SK-N-SH treated with all-trans-retinoic acid at 6 μM for 48 hours (cell line): ENCODE measurements at regions not wholly inside any gene's neighbourhood (a gene's known extent, or its start where the extent isn't known, plus 50 kb on each side); places are given as distances from the start of the nearest gene placed in this dataset.

ENCODE experiments used
- ATAC-seq: fragments of 200-7000 bp; cut with Tn5 transposase; 3 replicates; pipeline ENCODE4 v1.9.1; 2020; ENCODE audit warnings: mild to moderate bottlenecking, moderate library complexity
- ARNTL ChIP-seq: fragments of 450-650 bp; formaldehyde crosslinking; IDR thresholded peaks from 2 replicates; pipeline ENCODE4 v1.5.0; 2020; ENCODE audit warnings: low read depth, mild to moderate bottlenecking, moderate library complexity, borderline replicate concordance
- BACH2 ChIP-seq: fragments of 250-450 bp; sonication (Bioruptor Pico); IDR thresholded peaks from 2 replicates; pipeline ENCODE4 v1.9.0; 2021; ENCODE audit warnings: mild to moderate bottlenecking, borderline replicate concordance
- CSDC2 ChIP-seq: fragments of 250-450 bp; sonication (Bioruptor Pico); IDR thresholded peaks from 2 replicates; pipeline ENCODE4 v1.5.0; 2020; ENCODE audit warnings: mild to moderate bottlenecking, moderate library complexity
- ESRRG ChIP-seq: fragments of 250-450 bp; sonication (Bioruptor Pico); IDR thresholded peaks from 2 replicates; pipeline ENCODE4 v1.6.1; 2021; ENCODE audit warnings: mild to moderate bottlenecking
- GLIS3 ChIP-seq: fragments of 250-450 bp; sonication (Bioruptor Pico); IDR thresholded peaks from 2 replicates; pipeline ENCODE4 v1.5.0; 2020; ENCODE audit warnings: mild to moderate bottlenecking, moderate library complexity
- ISL1 ChIP-seq: fragments of 250-450 bp; sonication (Bioruptor Pico); IDR thresholded peaks from 2 replicates; pipeline ENCODE4 v2.1.2; 2022; ENCODE audit warnings: mild to moderate bottlenecking, moderate library complexity
- PATZ1 ChIP-seq: fragments of 250-450 bp; sonication (Bioruptor Pico); IDR thresholded peaks from 2 replicates; pipeline ENCODE4 v1.8.0; 2020; ENCODE audit warnings: mild to moderate bottlenecking, moderate library complexity, borderline replicate concordance
- POU6F1 ChIP-seq: fragments of 250-450 bp; sonication (Bioruptor Pico); IDR thresholded peaks from 2 replicates; pipeline ENCODE4 v1.8.0; 2021; ENCODE audit warnings: low read depth, mild to moderate bottlenecking, moderate library complexity, borderline replicate concordance
- PPARA ChIP-seq: fragments of 250-450 bp; sonication (Bioruptor Pico); IDR thresholded peaks from 2 replicates; pipeline ENCODE4 v1.5.0; 2020; ENCODE audit warnings: mild to moderate bottlenecking, borderline replicate concordance
- RARB ChIP-seq: fragments of 250-450 bp; sonication (Bioruptor Pico); IDR thresholded peaks from 2 replicates; pipeline ENCODE4 v1.8.0; 2021; ENCODE audit warnings: mild to moderate bottlenecking, moderate library complexity
- SNAI2 ChIP-seq: fragments of 250-450 bp; sonication (Bioruptor Pico); IDR thresholded peaks from 2 replicates; pipeline ENCODE4 v1.5.0; 2020; ENCODE audit warnings: mild to moderate bottlenecking, moderate library complexity
- TCF4 ChIP-seq: fragments of 250-450 bp; sonication (Bioruptor Pico); IDR thresholded peaks from 2 replicates; pipeline ENCODE4 v1.8.0; 2021; ENCODE audit warnings: mild to moderate bottlenecking, moderate library complexity, borderline replicate concordance
- TOX ChIP-seq: fragments of 250-450 bp; sonication (Bioruptor Pico); IDR thresholded peaks from 2 replicates; pipeline ENCODE4 v1.8.0; 2021; ENCODE audit warnings: mild to moderate bottlenecking, moderate library complexity, borderline replicate concordance
- ZC3H10 ChIP-seq: fragments of 250-450 bp; sonication (Bioruptor Pico); IDR thresholded peaks from 2 replicates; pipeline ENCODE4 v1.5.1; 2021; ENCODE audit warnings: mild to moderate bottlenecking, moderate library complexity
- ZFP30 ChIP-seq: fragments of 450-650 bp; formaldehyde crosslinking; IDR thresholded peaks from 2 replicates; pipeline ENCODE4 v1.5.0; 2022; ENCODE audit warnings: mild to moderate bottlenecking, moderate library complexity
- ZNF565 ChIP-seq: fragments of 450-650 bp; formaldehyde crosslinking; conservative IDR thresholded peaks from 2 replicates; pipeline ENCODE4 v1.5.0; 2020; ENCODE audit warnings: low read depth, mild to moderate bottlenecking, moderate library complexity
- ZNF70 ChIP-seq: fragments of 450-650 bp; formaldehyde crosslinking; IDR thresholded peaks from 2 replicates; pipeline ENCODE4 v1.5.0; 2020; ENCODE audit warnings: mild to moderate bottlenecking, moderate library complexity
- ZNF8 ChIP-seq: fragments of 450-650 bp; formaldehyde crosslinking; IDR thresholded peaks from 2 replicates; pipeline ENCODE4 v1.5.0; 2020; ENCODE audit warnings: mild to moderate bottlenecking, moderate library complexity
- TF ChIP-seq, protein P1 (sequence below): fragments of 250-450 bp; sonication (Bioruptor Pico); IDR thresholded peaks from 2 replicates; pipeline ENCODE4 v1.5.1; 2021; ENCODE audit warnings: mild to moderate bottlenecking, moderate library complexity
- TF ChIP-seq, protein P2 (sequence below): fragments of 250-450 bp; sonication (Bioruptor Pico); IDR thresholded peaks from 2 replicates; pipeline ENCODE4 v1.5.0; 2020; ENCODE audit warnings: mild to moderate bottlenecking, moderate library complexity
- TF ChIP-seq, protein P3 (sequence below): fragments of 250-450 bp; sonication (Bioruptor Pico); IDR thresholded peaks from 2 replicates; pipeline ENCODE4 v1.5.1; 2020; ENCODE audit warnings: low read depth, mild to moderate bottlenecking, moderate library complexity

DNA sequence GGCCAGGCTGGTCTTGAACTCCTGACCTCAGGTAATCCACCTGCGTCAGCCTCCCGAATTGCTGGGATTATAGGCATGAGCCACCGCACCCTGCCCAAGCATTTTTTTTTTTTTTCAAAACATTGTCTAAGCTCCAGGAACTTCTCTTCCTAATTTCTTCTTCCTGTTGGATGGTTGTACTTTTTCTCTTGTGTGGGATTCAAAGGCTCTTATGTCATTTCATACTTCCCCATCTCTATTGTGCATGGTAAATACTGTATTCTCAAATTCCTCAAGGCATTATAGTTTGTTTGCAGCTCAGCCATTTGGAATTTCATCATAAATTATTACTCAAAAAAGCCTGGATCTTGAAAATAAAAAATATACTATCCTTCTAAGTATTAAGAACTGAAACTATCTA, 199.1 kb upstream of the GADL1 start:
- no peak for TF ChIP-seq SNAI2 (CRISPR knock-in tag)
- TF ChIP-seq RARB (CRISPR knock-in tag), result no peak
- no peak for ATAC-seq

- ATAC-seq, result no peak
- no peak for TF ChIP-seq ZC3H10 (CRISPR knock-in tag)
- no peak for TF ChIP-seq PPARA (CRISPR knock-in tag)
- TF ChIP-seq, protein P1, sequence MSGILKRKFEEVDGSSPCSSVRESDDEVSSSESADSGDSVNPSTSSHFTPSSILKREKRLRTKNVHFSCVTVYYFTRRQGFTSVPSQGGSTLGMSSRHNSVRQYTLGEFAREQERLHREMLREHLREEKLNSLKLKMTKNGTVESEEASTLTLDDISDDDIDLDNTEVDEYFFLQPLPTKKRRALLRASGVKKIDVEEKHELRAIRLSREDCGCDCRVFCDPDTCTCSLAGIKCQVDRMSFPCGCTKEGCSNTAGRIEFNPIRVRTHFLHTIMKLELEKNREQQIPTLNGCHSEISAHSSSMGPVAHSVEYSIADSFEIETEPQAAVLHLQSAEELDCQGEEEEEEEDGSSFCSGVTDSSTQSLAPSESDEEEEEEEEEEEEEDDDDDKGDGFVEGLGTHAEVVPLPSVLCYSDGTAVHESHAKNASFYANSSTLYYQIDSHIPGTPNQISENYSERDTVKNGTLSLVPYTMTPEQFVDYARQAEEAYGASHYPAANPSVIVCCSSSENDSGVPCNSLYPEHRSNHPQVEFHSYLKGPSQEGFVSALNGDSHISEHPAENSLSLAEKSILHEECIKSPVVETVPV, result no peak
- TF ChIP-seq PATZ1, result no peak
- TF ChIP-seq ZNF70, result no peak
- no peak for TF ChIP-seq ZNF565
- no peak for TF ChIP-seq ESRRG (CRISPR knock-in tag)
- no peak for TF ChIP-seq ISL1
- TF ChIP-seq, protein P2, sequence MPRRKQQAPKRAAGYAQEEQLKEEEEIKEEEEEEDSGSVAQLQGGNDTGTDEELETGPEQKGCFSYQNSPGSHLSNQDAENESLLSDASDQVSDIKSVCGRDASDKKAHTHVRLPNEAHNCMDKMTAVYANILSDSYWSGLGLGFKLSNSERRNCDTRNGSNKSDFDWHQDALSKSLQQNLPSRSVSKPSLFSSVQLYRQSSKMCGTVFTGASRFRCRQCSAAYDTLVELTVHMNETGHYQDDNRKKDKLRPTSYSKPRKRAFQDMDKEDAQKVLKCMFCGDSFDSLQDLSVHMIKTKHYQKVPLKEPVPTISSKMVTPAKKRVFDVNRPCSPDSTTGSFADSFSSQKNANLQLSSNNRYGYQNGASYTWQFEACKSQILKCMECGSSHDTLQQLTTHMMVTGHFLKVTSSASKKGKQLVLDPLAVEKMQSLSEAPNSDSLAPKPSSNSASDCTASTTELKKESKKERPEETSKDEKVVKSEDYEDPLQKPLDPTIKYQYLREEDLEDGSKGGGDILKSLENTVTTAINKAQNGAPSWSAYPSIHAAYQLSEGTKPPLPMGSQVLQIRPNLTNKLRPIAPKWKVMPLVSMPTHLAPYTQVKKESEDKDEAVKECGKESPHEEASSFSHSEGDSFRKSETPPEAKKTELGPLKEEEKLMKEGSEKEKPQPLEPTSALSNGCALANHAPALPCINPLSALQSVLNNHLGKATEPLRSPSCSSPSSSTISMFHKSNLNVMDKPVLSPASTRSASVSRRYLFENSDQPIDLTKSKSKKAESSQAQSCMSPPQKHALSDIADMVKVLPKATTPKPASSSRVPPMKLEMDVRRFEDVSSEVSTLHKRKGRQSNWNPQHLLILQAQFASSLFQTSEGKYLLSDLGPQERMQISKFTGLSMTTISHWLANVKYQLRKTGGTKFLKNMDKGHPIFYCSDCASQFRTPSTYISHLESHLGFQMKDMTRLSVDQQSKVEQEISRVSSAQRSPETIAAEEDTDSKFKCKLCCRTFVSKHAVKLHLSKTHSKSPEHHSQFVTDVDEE (CRISPR knock-in tag), result no peak
- TF ChIP-seq, protein P3, sequence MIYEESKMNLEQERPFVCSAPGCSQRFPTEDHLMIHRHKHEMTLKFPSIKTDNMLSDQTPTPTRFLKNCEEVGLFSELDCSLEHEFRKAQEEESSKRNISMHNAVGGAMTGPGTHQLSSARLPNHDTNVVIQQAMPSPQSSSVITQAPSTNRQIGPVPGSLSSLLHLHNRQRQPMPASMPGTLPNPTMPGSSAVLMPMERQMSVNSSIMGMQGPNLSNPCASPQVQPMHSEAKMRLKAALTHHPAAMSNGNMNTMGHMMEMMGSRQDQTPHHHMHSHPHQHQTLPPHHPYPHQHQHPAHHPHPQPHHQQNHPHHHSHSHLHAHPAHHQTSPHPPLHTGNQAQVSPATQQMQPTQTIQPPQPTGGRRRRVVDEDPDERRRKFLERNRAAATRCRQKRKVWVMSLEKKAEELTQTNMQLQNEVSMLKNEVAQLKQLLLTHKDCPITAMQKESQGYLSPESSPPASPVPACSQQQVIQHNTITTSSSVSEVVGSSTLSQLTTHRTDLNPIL (CRISPR knock-in tag), result no peak
- no peak for TF ChIP-seq CSDC2 (CRISPR knock-in tag)
- TF ChIP-seq ZFP30 (CRISPR knock-in tag), result no peak
- TF ChIP-seq SNAI2 (CRISPR knock-in tag), result no peak
- TF ChIP-seq POU6F1, result no peak
- no peak for TF ChIP-seq ARNTL
- TF ChIP-seq RARB (CRISPR knock-in tag), result no peak
- TF ChIP-seq TCF4 (CRISPR knock-in tag), result no peak
- no peak for TF ChIP-seq GLIS3 (CRISPR knock-in tag)
These were observed 199.6 kb upstream of the GADL1 start for GRCh38 chr3:31094048-31094447.

DNA sequence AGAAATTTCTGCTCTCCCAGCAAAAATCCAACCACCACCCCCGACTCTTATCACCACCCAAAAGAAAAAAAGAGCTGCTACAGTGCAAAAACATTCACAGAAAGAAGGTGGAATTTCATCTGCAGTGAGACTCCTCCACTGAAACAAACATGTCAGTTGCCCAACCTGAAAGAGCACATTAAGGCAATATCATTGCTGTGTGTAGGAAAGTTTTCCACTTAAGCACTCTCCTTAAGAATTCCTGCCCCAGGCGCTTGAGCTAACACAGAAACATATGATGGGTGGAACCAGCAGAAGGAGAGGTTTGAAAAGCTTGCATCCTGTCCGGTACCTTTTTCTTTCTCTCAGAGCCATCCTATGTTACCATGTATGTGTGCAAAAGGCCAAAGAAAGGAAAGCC, 200.8 kb upstream of the GADL1 start:
- no peak for ATAC-seq
- TF ChIP-seq BACH2 (CRISPR knock-in tag) (no peak), ZNF8 (CRISPR knock-in tag) (no peak), ZC3H10 (CRISPR knock-in tag) (no peak), TOX (no peak), ARNTL (no peak)
- TF ChIP-seq, protein P1, result no peak
